Cardiac fibroblast (primary cell): ENCODE measurements at regions not wholly inside any gene's neighbourhood (a gene's known extent, or its start where the extent isn't known, plus 50 kb on each side); places are given as distances from the start of the nearest gene placed in this dataset.

Experiments used
- DNase-seq, 2 donors: peaks; one replicate each; pipeline versions ENCODE4 v3.0.0 to v3.0.0-alpha.2; 2010; ENCODE audit warnings: low read depth in 2 of 2
- H3K4me3 ChIP-seq, 2 donors: replicated peaks in 1 of 2; 1 replicate in 1 of 2; 2 replicates in 1 of 2; pipeline ENCODE4 v1.5.1; 2011; ENCODE audit warnings: low read depth in 2 of 2, low read length in 2 of 2, mild to moderate bottlenecking in 2 of 2, moderate library complexity in 1 of 2
- TF ChIP-seq, protein P1 (sequence below): IDR thresholded peaks from one replicate; pipeline ENCODE4 v1.5.1; 2011; ENCODE audit warnings: low read depth, mild to moderate bottlenecking, low read length, inconsistent platforms

DNA sequence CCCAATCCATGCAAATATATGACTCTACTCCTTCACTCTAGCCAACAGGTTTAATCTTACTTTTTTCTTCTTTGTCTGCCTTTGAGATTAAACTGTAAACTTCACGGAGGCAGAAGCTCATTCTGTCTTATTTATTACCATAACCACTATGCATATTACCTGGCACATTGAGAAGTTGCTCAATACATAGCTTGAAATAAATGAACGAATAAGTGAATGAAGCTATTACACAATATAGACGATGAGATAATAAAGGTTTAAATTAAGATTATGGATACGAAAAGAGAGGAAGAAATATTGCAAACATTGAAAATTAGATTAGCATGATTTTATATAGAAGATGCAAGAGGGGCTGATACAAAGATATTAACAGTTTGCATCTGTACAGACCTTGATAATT lies 385.1 kb downstream of the LTN1 start:
- no peak overlapping the region for H3K4me3 ChIP-seq
- TF ChIP-seq, protein P1, sequence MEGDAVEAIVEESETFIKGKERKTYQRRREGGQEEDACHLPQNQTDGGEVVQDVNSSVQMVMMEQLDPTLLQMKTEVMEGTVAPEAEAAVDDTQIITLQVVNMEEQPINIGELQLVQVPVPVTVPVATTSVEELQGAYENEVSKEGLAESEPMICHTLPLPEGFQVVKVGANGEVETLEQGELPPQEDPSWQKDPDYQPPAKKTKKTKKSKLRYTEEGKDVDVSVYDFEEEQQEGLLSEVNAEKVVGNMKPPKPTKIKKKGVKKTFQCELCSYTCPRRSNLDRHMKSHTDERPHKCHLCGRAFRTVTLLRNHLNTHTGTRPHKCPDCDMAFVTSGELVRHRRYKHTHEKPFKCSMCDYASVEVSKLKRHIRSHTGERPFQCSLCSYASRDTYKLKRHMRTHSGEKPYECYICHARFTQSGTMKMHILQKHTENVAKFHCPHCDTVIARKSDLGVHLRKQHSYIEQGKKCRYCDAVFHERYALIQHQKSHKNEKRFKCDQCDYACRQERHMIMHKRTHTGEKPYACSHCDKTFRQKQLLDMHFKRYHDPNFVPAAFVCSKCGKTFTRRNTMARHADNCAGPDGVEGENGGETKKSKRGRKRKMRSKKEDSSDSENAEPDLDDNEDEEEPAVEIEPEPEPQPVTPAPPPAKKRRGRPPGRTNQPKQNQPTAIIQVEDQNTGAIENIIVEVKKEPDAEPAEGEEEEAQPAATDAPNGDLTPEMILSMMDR, result no peak
- no peak for DNase-seq

DNA sequence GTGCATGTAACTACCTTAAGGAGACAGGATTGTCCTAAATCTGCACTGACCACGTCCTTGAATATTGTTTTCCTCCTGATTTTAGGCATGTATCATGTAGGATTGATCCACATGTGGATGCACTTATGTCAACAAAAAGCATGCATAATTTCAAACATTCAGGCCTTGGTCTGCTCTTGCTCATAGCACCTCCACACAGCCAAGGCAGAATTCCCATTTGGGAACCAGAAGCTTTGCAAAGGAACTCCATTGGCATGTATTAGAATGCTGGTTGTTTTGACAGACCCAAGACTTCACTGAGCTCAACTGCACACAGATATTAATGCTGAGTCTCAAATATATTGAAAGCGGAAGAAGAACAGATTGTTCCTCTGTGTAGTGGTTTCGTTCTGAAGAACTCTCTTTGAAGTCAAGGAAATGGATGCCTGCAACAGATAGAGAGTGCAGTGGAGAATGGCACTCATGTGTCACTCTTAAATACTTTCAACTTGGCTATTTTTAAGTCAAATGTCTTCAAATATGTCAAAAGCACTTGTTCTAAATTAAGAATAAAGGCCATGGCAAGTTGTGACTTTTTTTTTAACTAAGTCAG lies 387.6 kb downstream of the LTN1 start:
- no peak for DNase-seq
- TF ChIP-seq, protein P1, result no peak
- H3K4me3 ChIP-seq, result no peak overlapping the region

DNA sequence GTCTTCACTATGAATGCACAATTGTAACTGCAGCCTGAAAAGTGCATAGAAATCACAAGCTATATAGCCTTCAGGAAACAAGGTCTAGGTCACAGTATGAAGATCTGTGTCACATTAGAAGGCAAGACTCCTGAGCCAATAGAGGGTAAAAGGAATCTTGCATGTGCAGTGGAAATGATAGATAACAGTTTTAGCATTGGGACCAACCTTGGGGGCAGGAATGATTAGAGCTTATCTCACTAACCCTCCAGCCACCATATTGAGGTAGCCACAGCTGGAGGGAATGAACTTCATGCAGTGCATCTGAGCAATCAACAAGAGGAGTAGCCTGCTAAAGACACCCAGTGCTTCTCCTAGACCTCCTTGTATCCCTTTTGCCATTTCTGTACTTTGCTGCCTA lies 390.1 kb downstream of the LTN1 start:
- TF ChIP-seq, protein P1, result no peak
- no peak for DNase-seq
- H3K4me3 ChIP-seq, result no peak overlapping the region

DNA sequence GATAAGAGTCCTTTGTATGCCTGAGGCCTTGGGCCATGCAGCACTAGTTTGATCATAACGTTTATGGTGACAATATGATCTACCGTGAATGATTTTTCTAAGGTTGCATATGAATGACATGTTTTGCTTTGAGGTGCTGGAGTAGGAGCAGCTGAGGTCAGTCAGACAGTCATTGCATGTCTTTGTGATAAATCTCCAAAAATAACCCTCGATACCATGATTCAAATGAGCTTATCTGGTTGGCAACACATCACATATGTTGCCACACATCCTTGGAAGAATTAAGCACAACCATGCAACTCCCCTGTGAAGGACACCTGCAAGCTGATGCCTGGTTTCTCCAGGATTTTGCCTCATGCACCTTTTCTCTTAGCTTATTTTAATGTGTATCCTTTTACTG lies 394.5 kb downstream of the LTN1 start:
- no peak for DNase-seq
- TF ChIP-seq, protein P1, result no peak
- no peak overlapping the region for H3K4me3 ChIP-seq

DNA sequence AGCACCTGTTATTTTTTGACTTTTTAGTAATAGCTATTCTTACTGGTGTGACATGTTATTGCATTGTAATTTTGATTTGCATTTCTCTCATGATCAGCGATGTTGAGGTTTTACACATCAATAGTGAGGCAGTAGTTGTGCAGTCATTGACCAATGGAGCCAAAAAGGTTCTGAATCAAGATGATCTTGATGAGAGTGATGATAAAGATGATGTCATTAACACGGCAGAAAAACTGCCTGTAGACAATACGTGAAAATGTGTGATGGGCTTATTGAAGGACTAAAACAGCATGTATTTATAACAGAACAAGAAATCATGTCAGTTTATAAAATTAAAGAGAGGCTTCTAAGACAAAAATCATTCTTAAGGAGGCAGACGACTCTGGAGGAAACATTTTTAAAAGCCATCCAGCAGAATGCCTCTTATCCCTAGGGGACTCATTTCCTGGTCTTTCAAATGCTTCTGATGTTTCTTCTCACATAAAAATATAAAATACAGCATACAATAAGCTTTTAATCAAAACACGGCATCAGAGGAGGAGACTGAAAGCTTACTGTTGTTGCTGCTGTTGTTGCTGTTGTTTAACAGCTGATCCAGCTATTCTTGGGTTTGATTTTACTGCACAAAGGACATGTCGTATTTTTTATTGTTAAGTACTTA lies 400.3 kb downstream of the LTN1 start:
- no peak for DNase-seq
- no peak overlapping the region for H3K4me3 ChIP-seq
- TF ChIP-seq, protein P1, result no peak

DNA sequence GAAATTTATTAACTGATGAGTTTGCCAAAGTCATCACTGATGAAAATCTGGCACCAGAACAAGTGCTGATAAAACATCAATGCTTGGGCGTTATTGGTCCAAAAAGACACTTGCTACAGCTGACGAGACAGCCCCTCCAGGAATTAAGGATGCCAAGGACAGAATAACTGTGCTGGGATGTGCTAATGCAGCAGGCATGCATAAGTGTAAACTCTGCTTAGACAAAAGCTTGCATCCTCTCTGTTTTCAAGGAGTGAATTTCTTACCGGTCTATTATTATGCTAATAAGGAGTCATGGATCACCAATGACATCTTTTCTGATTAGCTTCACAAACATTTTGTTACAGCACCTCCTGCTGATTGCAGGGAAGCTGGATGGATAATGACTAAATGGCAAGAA lies 402.0 kb downstream of the LTN1 start:
- no peak overlapping the region for H3K4me3 ChIP-seq
- no peak for DNase-seq
- TF ChIP-seq, protein P1, result no peak
